H9 (cell line): ENCODE measurements at regions not wholly inside any gene's neighbourhood (a gene's known extent, or its start where the extent isn't known, plus 50 kb on each side); places are given as distances from the start of the nearest gene placed in this dataset.
A peak's percentile ranks its signal among the peaks of the same experiment; 100 is the strongest.

ENCODE experiments used
- DNase-seq: peaks from one replicate; pipeline ENCODE4 v3.0.0-alpha.2; 2017
- H2AFZ ChIP-seq: one replicate; pipeline ENCODE4 v1.6.1; 2013; ENCODE audit warnings: mild to moderate bottlenecking, low read length, control low read depth, moderate library complexity
- H2AK5ac ChIP-seq: 2 replicates; pipeline ENCODE4 v1.6.1; 2013; ENCODE audit warnings: low read length, control low read depth, mixed read lengths; ENCODE audit not compliant: insufficient read length
- H2BK120ac ChIP-seq: one replicate; pipeline ENCODE4 v1.6.1; 2013; ENCODE audit warnings: low read depth, mild to moderate bottlenecking, low read length, control low read depth, inconsistent platforms; ENCODE audit not compliant: poor library complexity, severe bottlenecking
- H2BK12ac ChIP-seq: 2 replicates; pipeline ENCODE4 v1.6.1; 2013; ENCODE audit warnings: low read length, control low read depth, mixed read lengths, low read depth; ENCODE audit not compliant: insufficient read length
- H2BK15ac ChIP-seq: 2 replicates; pipeline ENCODE4 v1.6.1; 2013; ENCODE audit warnings: low read depth, low read length, control low read depth
- H2BK20ac ChIP-seq: one replicate; pipeline ENCODE4 v1.6.1; 2013; ENCODE audit warnings: low read depth, mild to moderate bottlenecking, low read length, control low read depth, inconsistent platforms; ENCODE audit not compliant: poor library complexity, severe bottlenecking
- H2BK5ac ChIP-seq: 2 replicates; pipeline ENCODE4 v1.6.1; 2013; ENCODE audit warnings: low read length, control low read depth, mixed read lengths; ENCODE audit not compliant: insufficient read length
- H3K14ac ChIP-seq: 2 replicates; pipeline ENCODE4 v1.6.1; 2013; ENCODE audit warnings: low read length, control low read depth; ENCODE audit not compliant: insufficient read depth
- H3K18ac ChIP-seq: 2 replicates; pipeline ENCODE4 v1.6.1; 2013; ENCODE audit warnings: low read depth, mild to moderate bottlenecking, mixed read lengths, low read length, control low read depth; ENCODE audit not compliant: insufficient read length
- H3K23ac ChIP-seq: 2 replicates; pipeline ENCODE4 v1.6.1; 2013; ENCODE audit warnings: low read length, control low read depth, mixed read lengths, low read depth; ENCODE audit not compliant: insufficient read length
- H3K23me2 ChIP-seq: 2 replicates; pipeline ENCODE4 v1.6.1; 2013; ENCODE audit warnings: low read depth, mild to moderate bottlenecking, mixed read lengths, low read length, control low read depth; ENCODE audit not compliant: insufficient read length, poor library complexity, severe bottlenecking
- H3K27ac ChIP-seq: 2 replicates; pipeline ENCODE4 v1.5.1; 2013; ENCODE audit warnings: low read length, control low read depth, mixed read lengths, low read depth; ENCODE audit not compliant: insufficient read length
- H3K27me3 ChIP-seq: 2 replicates; pipeline ENCODE4 v1.6.1; 2013; ENCODE audit warnings: low read length, control low read depth, inconsistent platforms; ENCODE audit not compliant: insufficient read depth
- H3K4ac ChIP-seq: 2 replicates; pipeline ENCODE4 v1.6.1; 2013; ENCODE audit warnings: low read depth, mild to moderate bottlenecking, control low read depth, inconsistent platforms, low read length, moderate library complexity
- H3K4me1 ChIP-seq: 2 replicates; pipeline ENCODE4 v1.6.1; 2013; ENCODE audit warnings: low read length, control low read depth, inconsistent platforms; ENCODE audit not compliant: insufficient read depth
- H3K4me2 ChIP-seq: 2 replicates; pipeline ENCODE4 v1.6.1; 2013; ENCODE audit warnings: low read length, control low read depth, mixed read lengths; ENCODE audit not compliant: insufficient read length, insufficient read depth
- H3K56ac ChIP-seq: 2 replicates; pipeline ENCODE4 v1.6.1; 2013; ENCODE audit warnings: low read depth, mild to moderate bottlenecking, mixed read lengths, low read length, control low read depth; ENCODE audit not compliant: insufficient read length
- H3K79me1 ChIP-seq: 2 replicates; pipeline ENCODE4 v1.6.1; 2013; ENCODE audit warnings: low read depth, mild to moderate bottlenecking, moderate library complexity, low read length, control low read depth, inconsistent platforms; ENCODE audit not compliant: insufficient read depth, poor library complexity, severe bottlenecking
- H3K79me2 ChIP-seq: 2 replicates; pipeline ENCODE4 v1.6.1; 2013; ENCODE audit warnings: low read length, control low read depth, inconsistent platforms; ENCODE audit not compliant: insufficient read depth
- H3K9ac ChIP-seq: 2 replicates; pipeline ENCODE4 v1.6.1; 2013; ENCODE audit warnings: low read length, control low read depth, mixed read lengths; ENCODE audit not compliant: insufficient read length; ENCODE audit errors: extremely low read depth
- H3K9me3 ChIP-seq: one replicate; pipeline ENCODE4 v1.6.1; 2013; ENCODE audit warnings: low read depth, low read length, inconsistent platforms; ENCODE audit not compliant: control insufficient read depth
- H3T11ph ChIP-seq: one replicate; pipeline ENCODE4 v1.6.1; 2013; ENCODE audit warnings: mild to moderate bottlenecking, low read length, control low read depth, inconsistent platforms
- H4K20me1 ChIP-seq: one replicate; pipeline ENCODE4 v1.6.1; 2013; ENCODE audit not compliant: control insufficient read depth, insufficient read length, insufficient read depth
- H4K5ac ChIP-seq: 2 replicates; pipeline ENCODE4 v1.6.1; 2013; ENCODE audit warnings: low read depth, mild to moderate bottlenecking, mixed read lengths, low read length, control low read depth; ENCODE audit not compliant: insufficient read length
- H4K8ac ChIP-seq: replicated peaks from 2 replicates; pipeline ENCODE4 v1.6.1; 2013; ENCODE audit warnings: low read length, control low read depth, mixed read lengths, low read depth; ENCODE audit not compliant: insufficient read length
- H4K91ac ChIP-seq: 2 replicates; pipeline ENCODE4 v1.6.1; 2013; ENCODE audit warnings: low read depth, mild to moderate bottlenecking, moderate library complexity, mixed read lengths, low read length, control low read depth; ENCODE audit not compliant: insufficient read length
- H3K27ac Mint-ChIP-seq, 3 experiments: 2 replicates in 2 of 3; 3 replicates in 1 of 3; pipeline ENCODE4 v1.8.0; 2020 to 2021; ENCODE audit warnings: mixed read lengths in 3 of 3, mild to moderate bottlenecking in 1 of 3, moderate library complexity in 1 of 3
- H3K27me3 Mint-ChIP-seq: 2 replicates; pipeline ENCODE4 v1.8.0; 2021; ENCODE audit warnings: low read depth, mild to moderate bottlenecking, moderate library complexity, mixed read lengths
- H3K36me3 Mint-ChIP-seq, 3 experiments: 2 replicates in 2 of 3; 3 replicates in 1 of 3; pipeline ENCODE4 v1.8.0; 2020 to 2021; ENCODE audit warnings: low read depth in 3 of 3, mixed read lengths in 3 of 3; ENCODE audit not compliant: insufficient read depth in 1 of 3
- H3K4me1 Mint-ChIP-seq, 2 experiments: 2 replicates each; pipeline ENCODE4 v1.8.0; 2020; ENCODE audit warnings: mixed read lengths in 2 of 2
- H3K4me3 Mint-ChIP-seq, 2 experiments: 2 replicates in 1 of 2; 3 replicates in 1 of 2; pipeline ENCODE4 v1.8.0; 2020 to 2021; ENCODE audit warnings: mild to moderate bottlenecking in 2 of 2, mixed read lengths in 2 of 2, moderate library complexity in 1 of 2
- H3K9me3 Mint-ChIP-seq, 2 experiments: 2 replicates in 1 of 2; 3 replicates in 1 of 2; pipeline ENCODE4 v1.8.0; 2020; ENCODE audit warnings: mild to moderate bottlenecking in 2 of 2, mixed read lengths in 2 of 2, moderate library complexity in 1 of 2
- CTCF ChIP-seq: fragments of 200-600 bp; sonication (generic); conservative IDR thresholded peaks from 3 replicates; pipeline ENCODE4 v1.8.0; 2021; ENCODE audit warnings: antibody characterized with exemption, mild to moderate bottlenecking
- WGBS: extraction: QIAGEN DNeasy Blood & Tissue Kit; methylation state at CpG from one replicate; pipeline ENCODE4 v1.1.7; 2013; ENCODE audit warnings: missing lambda C conversion rate, low lambda C conversion rate, mixed read lengths; ENCODE audit not compliant: insufficient read length; ENCODE audit errors: extremely low coverage; 5-methylcytosine and 5-hydroxymethylcytosine counted together

GRCh38 chr1:96544831-96545221, 176.8 kb upstream of the PTBP2 start:
- no peak overlapping the region for H3K56ac ChIP-seq
- H3T11ph ChIP-seq = peak overlapping the region; percentile 17
- no peak overlapping the region for H3K4ac ChIP-seq
- Mint-ChIP-seq H3K27me3 (no peaks in the 10 kb centered on the region), H3K36me3 (no peaks in the 10 kb centered on the region; a peak in 1 of 7 replicates), H3K27ac (peak overlapping the region in 2 of 3 experiments; percentile 80 to 89; a peak in 5 of 7 replicates), H3K4me3 (no peak overlapping the region), H3K9me3 (no peaks in the 10 kb centered on the region; a peak in 1 of 5 replicates), H3K4me1 (peaks cover 35 to 43% of the 10 kb centered on the region in 2 experiments)
- no peak overlapping the region for H4K8ac ChIP-seq
- H3K23ac ChIP-seq = peak overlapping the region; percentile 98
- no peaks in the 10 kb centered on the region for H3K27me3 ChIP-seq
- H2AK5ac ChIP-seq = no peak overlapping the region
- peak overlapping the region; percentile 42 for H3K4me2 ChIP-seq
- no CpG with 5 or more reads among the region's 1 CpG for WGBS
- H3K9ac ChIP-seq = peak overlapping the region; percentile 14
- H2BK15ac ChIP-seq = no peak overlapping the region
- no peak for TF ChIP-seq CTCF
- peak overlapping the region; percentile 62 for H2AFZ ChIP-seq
- H2BK120ac ChIP-seq = no peak overlapping the region
- H3K4me1 ChIP-seq = peaks cover 11% of the 10 kb centered on the region; the same call in 1 of the 2 replicates
- H4K91ac ChIP-seq = no peak overlapping the region
- H3K9me3 ChIP-seq = no peaks in the 10 kb centered on the region
- no peaks in the 10 kb centered on the region for H3K79me2 ChIP-seq
- no peak for DNase-seq
- no peaks in the 10 kb centered on the region for H3K79me1 ChIP-seq
- no peak overlapping the region for H3K14ac ChIP-seq
- H4K20me1 ChIP-seq = no peaks in the 10 kb centered on the region
- no peak overlapping the region for H2BK12ac ChIP-seq
- H3K18ac ChIP-seq = peak overlapping the region; percentile 24
- H2BK20ac ChIP-seq = no peak overlapping the region
- no peaks in the 10 kb centered on the region for H3K23me2 ChIP-seq
- H2BK5ac ChIP-seq = no peak overlapping the region
- H3K27ac ChIP-seq = peak overlapping the region; percentile 63
- H4K5ac ChIP-seq = no peak overlapping the region
